ENCODE measurements at regions not wholly inside any gene's neighbourhood (a gene's known extent, or its start where the extent isn't known, plus 50 kb on each side); places are given as distances from the start of the nearest gene placed in this dataset.

DNA sequence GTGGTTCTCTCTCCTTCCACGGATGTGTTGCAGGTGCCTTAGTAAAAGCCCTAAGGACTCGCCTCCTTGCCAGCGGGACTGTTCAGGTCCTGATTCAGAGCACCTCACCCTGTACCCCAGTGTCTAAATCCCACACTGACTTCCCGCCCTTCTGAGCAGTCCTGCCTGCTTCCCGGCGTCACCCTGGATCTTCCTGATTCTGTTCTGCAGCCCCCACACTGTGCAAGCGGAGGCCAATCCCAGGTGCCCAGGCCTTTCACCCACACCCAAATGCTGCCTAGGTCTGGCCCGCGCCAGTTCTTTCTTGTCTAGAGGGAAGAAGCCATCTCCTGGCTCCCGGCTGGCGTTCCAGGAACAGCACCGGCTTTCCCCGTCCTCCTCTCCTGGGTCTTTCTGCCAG is 95.9 kb upstream of the GALNT2 start:
- no peak for DNase-seq (ENCODE audit: low spot score)

DNA sequence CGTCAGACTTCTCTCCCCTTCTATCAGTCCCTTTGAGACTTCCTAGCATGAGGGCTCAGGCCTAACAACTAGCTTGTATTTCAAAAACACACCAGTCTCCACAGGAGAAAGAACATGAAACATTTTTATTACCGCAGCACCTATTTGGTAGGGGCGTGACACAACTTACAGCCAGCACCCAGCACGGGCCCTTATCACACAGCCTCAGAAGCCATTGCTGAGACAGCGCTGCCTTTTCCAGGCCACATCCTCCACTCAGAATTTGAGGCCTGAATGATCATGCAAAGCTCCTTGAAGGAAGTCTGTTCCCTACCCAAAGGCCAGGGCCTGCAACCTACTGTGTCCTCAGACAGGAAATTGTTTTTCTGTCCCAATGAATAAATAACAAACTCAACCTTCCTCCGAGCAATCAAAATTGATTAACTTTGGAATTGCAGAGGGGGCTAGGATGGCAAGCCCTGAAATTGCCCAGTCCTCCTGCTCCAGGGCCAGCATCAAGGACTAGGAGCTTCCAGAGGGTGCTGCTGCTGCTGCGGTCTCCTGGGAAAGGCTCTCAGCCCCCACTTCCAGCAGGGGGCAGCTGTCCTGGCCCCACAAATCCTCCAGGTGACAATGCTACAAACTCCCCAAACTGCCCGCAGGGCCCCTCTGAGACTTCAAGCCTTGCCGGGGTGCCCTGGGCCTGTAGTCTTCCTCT is 94.3 kb upstream of the GALNT2 start:
- DNase-seq (ENCODE audit: low spot score) = peak; percentile 35

DNA sequence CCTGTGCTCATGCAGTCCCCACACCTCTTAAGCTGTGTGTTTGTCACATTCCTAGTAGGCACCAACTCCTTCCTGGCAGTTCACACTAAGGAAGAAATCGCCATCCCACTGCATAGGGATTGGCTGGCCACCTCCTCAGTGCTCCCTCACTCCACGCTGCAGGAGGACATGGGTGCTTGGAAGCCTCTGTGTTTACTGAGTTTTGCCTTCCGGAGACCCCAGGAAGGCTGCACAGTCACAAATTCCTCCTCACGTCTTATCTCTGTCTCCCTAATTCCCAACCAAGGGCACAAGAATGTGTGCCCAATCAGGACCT is 93.8 kb upstream of the GALNT2 start:
- DNase-seq (ENCODE audit: low spot score) = no peak

DNA sequence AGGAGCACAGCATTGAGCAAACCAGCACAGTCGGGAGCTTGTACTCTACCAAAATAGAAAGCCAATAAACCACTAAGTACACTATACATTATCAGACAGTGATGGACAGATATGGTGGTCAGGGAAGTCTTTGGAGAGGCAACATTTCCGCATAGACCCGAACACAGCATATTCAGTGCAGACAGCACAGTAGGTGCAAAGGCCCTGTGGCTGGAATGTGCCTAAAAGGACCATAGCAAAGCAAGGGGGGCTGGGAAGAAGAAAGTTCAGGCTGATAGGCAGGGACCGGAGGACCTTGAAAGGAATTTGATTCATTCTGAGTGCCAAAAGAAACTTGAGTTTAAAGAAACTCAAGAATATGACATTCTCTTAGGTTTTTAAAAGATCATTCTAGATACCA is 92.0 kb upstream of the GALNT2 start:
- no peak for DNase-seq (ENCODE audit: low spot score)

DNA sequence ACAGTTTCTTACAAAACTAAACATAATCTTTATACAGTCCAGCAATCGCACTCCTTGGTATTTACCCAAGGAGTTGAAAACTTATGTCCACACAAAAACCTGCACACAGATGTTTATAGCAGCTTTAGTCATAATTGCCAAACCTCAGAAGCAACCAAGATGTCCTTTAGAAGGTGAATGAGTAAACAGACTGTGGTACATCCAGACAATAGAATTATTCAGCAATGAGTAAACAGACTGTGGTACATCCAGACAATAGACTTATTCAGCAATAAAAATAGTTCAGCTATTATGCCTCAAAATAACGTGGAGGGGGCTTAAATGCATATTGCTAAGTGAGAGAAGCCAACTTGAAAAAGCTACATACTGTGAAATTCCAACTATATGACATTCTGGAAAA is 87.0 kb upstream of the GALNT2 start:
- no peak for DNase-seq (ENCODE audit: low spot score)

DNA sequence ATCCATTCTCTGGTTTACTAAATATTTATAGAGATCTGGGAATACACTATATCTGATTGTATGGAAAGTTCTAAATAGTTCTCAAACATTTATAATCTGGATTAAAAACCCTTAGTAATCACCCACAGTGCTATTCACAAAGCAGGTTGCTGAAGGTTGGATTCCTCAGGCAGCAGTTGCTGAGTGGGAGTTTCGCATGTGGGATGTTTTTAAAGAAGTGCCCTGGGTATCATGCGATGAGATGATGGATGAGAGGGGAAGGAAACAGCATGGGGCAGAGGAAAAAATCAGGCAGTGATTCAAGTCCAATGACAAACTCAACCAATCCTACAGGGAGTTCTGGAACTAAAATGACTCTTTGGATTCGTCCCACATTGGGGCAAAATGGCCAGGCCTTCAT is 85.3 kb upstream of the GALNT2 start:
- DNase-seq (ENCODE audit: low spot score) = no peak

DNA sequence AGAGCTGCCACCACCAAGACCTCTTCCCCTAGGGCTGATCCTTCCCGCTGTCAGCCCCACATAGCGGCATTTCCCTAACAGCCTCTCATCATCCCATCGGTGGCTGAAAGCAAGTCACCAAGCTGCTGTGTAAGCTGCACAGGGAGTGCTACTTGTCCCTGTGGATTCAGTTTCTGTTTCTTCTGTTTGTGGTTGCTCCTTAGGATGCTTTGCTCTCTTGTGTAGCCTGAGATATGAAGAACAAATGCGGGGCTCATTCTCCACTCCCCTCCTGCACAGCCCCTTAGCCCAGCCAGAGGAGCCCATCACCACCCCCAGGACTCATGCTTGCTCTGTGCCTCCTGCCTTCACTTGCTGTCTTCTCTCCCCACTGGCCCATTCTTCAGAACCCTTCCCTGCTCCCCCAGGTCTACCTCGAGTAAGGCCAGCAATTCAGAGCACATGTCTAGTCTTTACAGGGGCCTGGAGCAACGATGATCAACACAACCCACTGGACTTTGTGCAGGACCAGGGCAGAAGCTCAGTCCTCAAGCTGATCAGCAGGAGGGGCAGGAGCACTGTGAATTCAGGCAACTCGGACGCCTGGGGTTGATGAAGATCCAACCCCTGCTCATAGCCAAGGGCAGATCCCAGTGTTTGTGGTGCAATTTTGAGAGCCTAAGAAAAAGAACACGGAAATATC is 82.6 kb upstream of the GALNT2 start:
- DNase-seq (ENCODE audit: low spot score) = no peak

DNA sequence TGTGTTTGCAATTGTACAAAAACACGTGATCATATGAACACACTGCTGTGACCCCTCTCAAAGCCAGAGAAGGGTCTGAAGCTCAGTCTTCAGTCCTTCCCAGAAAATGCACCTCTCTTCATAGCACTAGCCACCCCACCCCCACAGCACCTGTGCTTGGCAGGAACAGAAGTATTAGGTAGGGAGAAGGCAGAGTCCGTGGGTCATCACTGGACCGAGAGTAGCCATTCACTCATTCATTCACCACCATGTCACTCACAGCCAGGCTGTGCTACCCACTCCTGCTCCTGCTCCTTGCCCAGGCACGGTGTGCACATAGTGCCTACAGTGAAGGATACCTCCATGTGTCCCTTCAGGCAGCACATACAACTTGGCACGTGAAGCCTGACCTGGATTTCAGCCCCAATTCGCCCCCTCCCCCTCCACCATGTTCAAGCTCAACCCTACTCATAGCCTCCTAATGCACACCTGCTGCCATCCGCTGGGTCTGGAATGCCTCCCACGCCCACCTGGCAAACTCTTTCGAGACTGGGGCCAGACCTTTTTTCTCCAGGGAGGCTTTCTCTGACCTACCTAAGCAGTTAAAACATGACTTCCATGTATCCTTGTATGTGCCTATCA is 81.9 kb upstream of the GALNT2 start:
- DNase-seq (ENCODE audit: low spot score) = no peak

DNA sequence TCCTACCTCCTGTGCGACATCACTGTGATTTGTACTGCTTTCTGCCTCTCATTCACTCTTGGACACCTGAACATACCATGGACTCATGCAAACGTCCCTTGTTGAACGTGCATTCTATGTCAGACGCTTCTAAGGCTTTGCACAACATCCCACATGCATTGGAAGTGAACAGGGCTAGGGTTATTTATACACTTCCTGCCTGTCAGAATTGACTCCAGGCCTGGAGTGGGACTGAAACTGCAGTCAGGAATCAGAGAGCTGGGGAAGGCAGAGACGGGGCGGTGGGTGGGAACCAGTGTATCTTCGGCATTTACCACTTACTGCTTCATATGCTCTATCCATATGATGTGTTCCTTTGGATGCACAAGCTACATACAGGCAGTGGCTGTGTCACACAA is 81.4 kb upstream of the GALNT2 start:
- DNase-seq (ENCODE audit: low spot score) = no peak

DNA sequence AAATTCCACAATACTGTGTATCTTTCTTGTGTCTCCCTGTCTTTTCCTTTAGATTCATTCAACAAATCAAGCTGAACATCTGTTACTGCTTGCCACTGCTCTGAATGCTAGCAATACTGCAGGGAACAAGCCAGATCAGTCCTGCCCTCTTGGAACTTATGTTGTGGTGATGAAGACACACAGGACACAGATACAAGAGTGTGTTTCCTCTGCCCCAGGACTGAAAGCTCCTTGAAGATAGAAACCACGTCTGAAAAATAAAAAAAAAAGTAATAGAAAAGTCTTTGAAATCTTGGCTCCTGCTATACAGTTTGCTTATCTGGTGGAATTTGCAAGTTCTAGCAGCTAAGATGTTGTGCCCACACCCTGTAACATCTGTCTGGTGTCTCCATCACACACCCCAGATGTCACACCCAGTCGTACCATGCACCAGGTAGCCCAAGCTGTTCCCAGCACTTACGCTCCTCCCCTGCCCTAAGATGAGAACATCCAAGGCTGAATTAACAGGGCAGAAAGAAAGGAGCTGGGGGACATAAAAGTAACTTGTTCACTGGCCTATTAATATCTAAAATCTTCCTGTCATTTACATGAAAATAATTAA is 80.2 kb upstream of the GALNT2 start:
- peak; percentile 6 for DNase-seq (ENCODE audit: low spot score)

DNA sequence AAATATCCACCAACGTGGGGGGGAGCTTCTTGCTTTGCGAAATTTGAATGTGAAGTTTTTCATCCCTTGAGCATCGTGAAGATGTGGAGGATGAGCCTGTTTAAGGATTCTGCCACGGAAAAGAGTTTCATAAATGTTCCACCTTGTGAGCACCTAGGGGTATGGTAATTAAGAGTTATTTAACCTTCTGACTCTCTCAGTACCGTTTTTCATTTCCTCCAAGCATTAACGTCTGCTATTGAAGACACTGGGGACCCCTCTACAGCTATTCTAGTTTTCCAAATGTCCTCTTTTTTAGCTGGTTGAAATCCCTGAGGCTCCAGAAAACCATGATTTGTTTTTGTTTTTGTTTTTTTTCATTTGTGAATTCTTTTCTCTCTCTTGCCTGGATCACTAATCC is 79.1 kb upstream of the GALNT2 start:
- no peak for DNase-seq (ENCODE audit: low spot score)

DNA sequence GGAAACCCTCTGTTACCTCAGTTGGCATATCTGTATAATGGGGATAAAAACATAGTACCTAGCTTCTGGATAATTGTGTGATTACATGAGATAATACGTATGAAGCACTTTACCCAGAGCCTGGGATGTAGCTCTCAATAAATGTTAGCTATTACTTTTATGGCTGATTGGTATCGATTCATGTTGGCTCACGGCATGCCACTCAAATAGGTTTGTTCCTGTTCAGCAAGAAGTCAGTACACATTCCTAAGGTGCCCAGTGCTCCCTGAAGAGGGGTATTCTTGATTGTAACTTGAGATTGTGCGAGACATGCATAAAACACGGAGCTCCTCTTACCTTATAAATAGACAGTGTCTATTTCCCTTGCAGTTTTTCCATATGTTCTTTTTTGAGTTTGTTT is 78.5 kb upstream of the GALNT2 start:
- no peak for DNase-seq (ENCODE audit: low spot score)

DNA sequence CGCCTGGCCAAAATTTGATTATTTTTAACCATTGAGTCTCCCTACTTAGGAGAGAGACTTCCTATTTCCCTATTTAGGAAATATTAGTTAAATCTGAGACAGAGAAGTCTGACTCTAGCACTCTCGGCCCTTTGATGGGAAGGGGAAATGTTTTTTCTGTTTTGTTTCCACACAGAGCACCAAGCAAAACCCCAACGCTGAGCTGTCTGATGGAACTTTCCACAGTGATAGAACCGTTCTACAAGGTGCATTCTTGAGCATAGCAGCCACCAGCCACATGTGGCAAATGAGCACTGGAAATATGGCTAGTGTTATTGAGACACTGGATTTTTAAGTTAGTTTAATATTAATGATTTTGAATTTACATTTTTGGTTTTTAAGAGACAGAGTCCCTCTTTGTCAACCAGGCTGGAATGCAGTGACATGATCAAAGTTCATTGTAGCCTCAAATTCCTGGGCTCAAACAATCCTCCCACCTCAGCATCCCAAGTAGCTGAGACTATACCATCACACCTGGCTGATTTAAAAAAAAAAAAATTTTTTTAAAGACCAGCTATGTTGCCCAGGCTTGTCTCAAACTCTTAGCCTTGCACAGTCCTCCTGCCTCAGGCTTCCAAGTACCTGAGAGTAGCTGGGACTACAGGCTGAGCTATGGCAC is 77.3 kb upstream of the GALNT2 start:
- DNase-seq (ENCODE audit: low spot score) = no peak

DNA sequence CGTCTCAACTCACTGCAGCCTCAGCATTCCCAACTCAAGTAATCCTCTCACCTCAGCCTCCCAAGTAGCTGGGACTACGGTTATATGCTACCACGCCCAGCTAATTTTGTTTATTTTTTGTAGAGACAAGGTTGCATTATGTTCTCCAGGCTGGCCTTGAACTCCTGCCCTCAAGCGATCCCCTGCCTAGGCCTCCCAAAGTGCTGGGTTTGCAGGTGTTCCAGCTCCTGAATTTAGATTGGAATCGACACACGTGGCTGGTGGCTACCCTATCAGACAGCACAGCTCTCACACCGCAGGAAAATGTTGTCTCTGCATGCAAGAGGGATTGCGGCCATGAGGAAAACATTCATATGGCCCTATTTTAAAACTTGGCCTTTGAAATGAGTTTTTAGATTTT is 76.7 kb upstream of the GALNT2 start:
- no peak for DNase-seq (ENCODE audit: low spot score)

DNA sequence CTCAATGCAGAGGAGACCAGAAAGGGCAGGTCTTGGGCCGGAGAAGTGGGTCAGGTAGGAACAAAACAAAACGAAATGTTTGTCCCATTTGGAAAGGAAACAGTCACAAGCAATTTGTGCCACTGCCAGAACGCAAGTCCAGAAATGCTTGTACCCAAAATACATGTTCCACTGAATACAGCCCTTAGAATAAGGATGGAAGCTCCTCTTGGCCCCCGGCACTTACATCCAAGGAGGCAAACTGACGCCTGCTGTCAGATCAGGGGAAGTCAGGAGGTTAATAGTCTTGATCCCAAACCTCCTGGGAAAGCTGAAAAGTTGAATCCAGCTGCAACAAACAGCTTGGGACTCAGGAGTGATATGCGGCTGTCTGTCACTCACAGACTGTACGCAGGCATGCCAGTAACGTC is 75.9 kb upstream of the GALNT2 start:
- DNase-seq (ENCODE audit: low spot score) = no peak

DNA sequence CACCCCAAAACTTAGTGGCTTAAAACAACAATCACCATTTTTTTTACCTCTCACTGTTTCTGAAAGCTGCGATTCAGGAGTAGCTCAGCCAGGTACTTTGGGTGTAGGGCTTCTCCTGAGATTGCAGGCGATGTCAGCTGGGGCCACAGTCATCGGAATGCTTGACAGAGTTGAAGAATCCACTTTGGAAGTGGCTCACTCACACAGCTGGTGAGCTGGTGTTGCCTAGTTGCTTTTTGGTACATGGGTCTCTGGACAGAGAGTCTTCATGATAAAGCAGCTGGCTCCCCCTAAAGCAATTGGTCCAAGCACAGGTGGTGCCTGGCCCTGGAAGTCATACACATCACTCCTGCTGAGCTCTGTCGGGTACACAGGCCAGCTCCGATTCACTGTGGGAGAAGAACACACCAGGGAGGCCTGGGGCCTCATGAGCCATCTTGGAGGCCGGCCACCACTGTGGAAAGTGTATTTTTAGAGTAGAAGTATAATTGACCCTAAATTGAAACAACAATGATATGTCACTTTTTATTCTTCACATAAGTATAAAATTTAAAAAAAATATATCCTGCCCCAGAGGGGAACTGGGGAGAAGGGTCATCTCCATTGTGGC is 75.2 kb upstream of the GALNT2 start:
- no peak for DNase-seq (ENCODE audit: low spot score)

DNA sequence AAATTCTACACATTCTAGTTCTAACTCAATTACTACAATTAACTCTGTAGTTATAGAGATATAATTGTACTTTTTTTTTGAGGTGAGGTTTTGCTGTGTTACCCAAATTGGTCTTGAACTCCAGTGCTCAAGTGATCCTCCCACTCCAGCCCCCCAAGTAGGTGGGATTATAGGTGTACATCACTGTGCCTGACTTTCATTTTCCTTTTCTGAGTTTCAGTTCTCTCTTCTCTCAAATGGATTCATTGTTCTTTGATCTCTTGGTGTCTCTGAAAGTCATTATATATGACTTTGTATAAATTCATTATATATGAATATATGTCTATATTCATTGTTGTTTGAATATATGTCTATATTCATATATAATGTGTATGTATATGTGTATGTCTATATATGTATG is 74.0 kb upstream of the GALNT2 start:
- DNase-seq (ENCODE audit: low spot score) = no peak

DNA sequence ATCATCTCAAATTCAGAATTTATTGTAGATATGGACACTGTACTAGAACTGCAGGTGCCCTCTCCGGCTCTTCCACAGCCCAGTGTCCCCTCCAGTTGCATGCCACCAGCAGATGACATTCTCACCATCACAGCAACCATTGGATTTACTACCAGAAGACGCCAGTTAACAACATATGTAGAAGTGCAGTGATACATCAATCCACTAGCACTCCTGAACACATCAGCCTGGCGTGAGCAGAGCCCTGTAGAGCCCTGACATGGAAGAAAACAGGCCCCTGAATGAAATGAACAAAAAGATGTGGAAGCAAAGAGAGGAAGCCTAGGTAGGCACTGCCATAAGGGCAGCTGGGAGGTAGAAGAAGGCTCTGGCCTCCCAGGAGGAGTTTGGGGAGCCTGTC is 73.1 kb upstream of the GALNT2 start:
- no peak for DNase-seq (ENCODE audit: low spot score)

DNA sequence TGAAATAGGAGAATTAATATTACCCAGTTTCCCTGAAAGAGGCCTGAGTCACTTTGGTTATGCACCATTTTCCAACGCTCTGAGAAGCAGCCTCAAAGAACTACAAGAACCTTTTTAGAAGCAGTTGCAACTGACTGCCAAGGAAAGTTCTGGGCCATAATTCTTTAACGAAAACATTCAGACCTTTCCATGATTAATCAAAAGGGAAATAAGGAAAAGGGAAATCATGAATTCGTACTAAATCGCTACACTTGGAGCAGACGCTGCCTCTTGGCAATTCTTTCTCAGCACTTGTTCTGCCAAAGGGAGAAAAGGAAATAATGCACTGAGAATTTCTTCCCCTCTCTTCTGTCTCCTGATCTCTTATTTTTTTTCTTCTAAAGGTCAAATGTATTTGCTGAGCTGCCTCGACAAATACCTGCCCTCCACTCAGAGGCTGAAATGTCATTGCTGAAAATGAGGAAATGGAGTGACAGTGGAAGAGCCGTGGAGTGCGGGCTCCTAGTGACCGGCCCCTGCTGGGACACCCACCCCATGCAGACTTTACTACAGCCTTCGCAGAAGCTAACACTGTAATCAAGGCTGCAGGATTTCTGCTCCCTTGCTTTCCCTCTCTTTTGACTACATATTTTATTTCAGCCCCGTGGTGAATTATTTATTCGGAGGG is 67.9 kb upstream of the GALNT2 start:
- DNase-seq (ENCODE audit: low spot score) = no peak

DNA sequence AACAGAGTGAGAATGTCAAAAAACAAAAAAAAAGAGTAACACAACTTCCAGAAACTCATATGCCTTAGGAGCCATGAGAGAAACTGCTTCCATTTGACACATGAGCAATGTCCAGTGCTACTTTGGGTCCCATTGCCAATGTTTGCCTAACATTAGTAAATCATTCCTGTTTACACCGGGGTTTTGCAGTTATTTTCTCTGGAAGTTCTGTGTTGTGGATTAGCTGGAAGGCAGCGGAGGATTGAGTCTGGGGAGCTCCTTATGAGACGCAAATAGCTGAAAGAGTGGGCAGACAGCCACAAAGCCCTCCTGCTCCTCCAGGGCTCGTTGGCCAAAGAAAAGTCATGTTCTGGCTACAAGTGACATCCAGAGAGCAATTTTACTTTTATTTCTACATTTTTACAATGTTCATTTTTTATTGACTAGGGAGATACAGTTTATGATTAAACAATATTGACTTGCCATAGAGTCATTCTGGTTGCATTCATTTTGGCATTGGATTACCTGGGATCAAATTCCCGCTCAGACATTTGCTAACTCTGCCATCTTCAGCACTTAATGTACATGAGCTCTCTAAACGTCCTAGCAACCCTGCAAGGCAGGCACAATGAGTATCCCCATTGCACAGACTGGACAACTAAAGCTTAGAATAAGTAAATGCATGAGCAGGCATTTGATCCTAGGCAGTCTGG is 66.4 kb upstream of the GALNT2 start:
- DNase-seq (ENCODE audit: low spot score) = no peak

DNA sequence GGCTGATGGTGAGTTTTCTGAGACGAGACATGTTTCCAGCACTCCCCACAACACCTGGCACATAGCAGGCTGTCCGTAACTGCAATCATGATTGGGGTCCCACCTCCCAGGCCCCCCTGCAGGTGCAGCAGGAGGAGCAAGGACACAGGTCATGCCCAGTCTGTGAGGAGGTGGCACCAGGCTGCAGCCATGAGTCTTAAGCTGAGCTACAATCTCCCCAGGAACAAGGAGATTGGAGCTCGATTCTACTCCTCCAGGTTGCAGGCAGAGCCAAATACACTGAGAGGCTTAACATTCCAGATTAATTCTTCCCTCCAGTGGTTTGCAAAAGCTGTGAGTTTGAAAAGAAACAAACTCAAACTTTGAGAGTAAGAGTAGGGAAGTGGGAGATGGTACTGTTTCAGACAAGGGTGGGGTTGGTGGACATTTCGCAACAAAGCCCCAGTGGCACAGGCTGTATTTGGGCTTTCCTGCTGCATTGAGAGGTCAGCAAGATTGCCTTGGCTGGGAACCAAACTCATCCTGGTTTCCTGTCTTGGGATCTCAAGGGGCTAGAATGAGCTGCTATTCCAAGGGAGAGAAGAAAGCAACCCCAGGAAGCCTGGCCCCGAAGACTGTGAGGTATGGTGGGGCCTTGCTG is 64.8 kb upstream of the GALNT2 start:
- no peak for DNase-seq (ENCODE audit: low spot score)
